ENCODE measurements at regions not wholly inside any gene's neighbourhood (a gene's known extent, or its start where the extent isn't known, plus 50 kb on each side); places are given as distances from the start of the nearest gene placed in this dataset.

GRCh38 chr2:195124391-195125079 is 532.5 kb upstream of the SLC39A10 start:
- TF ChIP-seq CEBPB (IDR thresholded peaks at IDR 0.05) (no peak), FOXM1 (IDR thresholded peaks at IDR 0.05; ENCODE audit: borderline replicate concordance, low read depth) (no peak), EGR1 (IDR thresholded peaks at IDR 0.05) (no peak), NFIC (IDR thresholded peaks at IDR 0.05) (no peak), EP300 (IDR thresholded peaks at IDR 0.05; ENCODE audit: borderline replicate concordance) (no peak)

GRCh38 chr2:195122653-195123052 is 534.4 kb upstream of the SLC39A10 start:
- TF ChIP-seq NFIC (IDR thresholded peaks at IDR 0.05) (no peak), EGR1 (IDR thresholded peaks at IDR 0.05) (no peak), RAD21 (IDR thresholded peaks at IDR 0.05; ENCODE audit: low read depth) (no peak), USF1 (IDR thresholded peaks at IDR 0.05) (no peak)

GRCh38 chr2:195121341-195121740 is 535.7 kb upstream of the SLC39A10 start:
- TF ChIP-seq YY1 (IDR thresholded peaks at IDR 0.05; ENCODE audit: low read depth), result no peak
- TF ChIP-seq, protein P1, sequence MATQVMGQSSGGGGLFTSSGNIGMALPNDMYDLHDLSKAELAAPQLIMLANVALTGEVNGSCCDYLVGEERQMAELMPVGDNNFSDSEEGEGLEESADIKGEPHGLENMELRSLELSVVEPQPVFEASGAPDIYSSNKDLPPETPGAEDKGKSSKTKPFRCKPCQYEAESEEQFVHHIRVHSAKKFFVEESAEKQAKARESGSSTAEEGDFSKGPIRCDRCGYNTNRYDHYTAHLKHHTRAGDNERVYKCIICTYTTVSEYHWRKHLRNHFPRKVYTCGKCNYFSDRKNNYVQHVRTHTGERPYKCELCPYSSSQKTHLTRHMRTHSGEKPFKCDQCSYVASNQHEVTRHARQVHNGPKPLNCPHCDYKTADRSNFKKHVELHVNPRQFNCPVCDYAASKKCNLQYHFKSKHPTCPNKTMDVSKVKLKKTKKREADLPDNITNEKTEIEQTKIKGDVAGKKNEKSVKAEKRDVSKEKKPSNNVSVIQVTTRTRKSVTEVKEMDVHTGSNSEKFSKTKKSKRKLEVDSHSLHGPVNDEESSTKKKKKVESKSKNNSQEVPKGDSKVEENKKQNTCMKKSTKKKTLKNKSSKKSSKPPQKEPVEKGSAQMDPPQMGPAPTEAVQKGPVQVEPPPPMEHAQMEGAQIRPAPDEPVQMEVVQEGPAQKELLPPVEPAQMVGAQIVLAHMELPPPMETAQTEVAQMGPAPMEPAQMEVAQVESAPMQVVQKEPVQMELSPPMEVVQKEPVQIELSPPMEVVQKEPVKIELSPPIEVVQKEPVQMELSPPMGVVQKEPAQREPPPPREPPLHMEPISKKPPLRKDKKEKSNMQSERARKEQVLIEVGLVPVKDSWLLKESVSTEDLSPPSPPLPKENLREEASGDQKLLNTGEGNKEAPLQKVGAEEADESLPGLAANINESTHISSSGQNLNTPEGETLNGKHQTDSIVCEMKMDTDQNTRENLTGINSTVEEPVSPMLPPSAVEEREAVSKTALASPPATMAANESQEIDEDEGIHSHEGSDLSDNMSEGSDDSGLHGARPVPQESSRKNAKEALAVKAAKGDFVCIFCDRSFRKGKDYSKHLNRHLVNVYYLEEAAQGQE (IDR thresholded peaks at IDR 0.05; ENCODE audit: low read depth), result no peak
- no peak for TF ChIP-seq TAF1 (IDR thresholded peaks at IDR 0.05; ENCODE audit: low read depth)
- no peak for TF ChIP-seq EP300 (IDR thresholded peaks at IDR 0.05; ENCODE audit: borderline replicate concordance)
- no peak for TF ChIP-seq NFIC (IDR thresholded peaks at IDR 0.05)
- TF ChIP-seq TCF12 (IDR thresholded peaks at IDR 0.05; ENCODE audit: low read depth), result no peak
- TF ChIP-seq, protein P2, sequence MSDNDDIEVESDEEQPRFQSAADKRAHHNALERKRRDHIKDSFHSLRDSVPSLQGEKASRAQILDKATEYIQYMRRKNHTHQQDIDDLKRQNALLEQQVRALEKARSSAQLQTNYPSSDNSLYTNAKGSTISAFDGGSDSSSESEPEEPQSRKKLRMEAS (IDR thresholded peaks at IDR 0.05), result no peak
- TF ChIP-seq RAD21 (IDR thresholded peaks at IDR 0.05; ENCODE audit: low read depth), result no peak
- TF ChIP-seq ZBTB7A (IDR thresholded peaks at IDR 0.05; ENCODE audit: low read depth), result no peak
- TF ChIP-seq CEBPB (IDR thresholded peaks at IDR 0.05), result no peak
- TF ChIP-seq USF1 (IDR thresholded peaks at IDR 0.05), result no peak
- no peak for TF ChIP-seq CREB1 (IDR thresholded peaks at IDR 0.05; ENCODE audit: low read depth)
- no peak for TF ChIP-seq TEAD4 (IDR thresholded peaks at IDR 0.05)
- TF ChIP-seq EGR1 (IDR thresholded peaks at IDR 0.05), result no peak
- no peak for TF ChIP-seq FOXM1 (IDR thresholded peaks at IDR 0.05; ENCODE audit: borderline replicate concordance, low read depth)

DNA sequence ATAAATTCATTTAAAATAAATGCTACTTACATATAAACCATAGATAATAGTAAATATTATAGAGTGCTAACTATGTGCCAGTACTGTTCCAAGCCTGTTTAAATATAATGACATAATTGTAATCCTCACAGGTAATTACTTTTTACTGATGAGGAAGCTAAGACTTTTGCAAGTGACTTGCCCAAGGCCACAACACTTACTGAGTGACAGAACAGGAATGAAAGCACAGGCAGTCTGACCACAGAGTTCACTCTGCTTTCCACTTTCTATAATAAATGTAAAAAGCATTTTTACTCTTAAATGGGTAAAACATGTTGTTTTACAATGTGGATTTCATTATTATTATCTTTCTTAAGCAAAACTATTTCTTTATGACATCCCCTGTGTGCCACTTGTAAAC is 537.8 kb upstream of the SLC39A10 start:
- no peak for TF ChIP-seq ZBTB7A (IDR thresholded peaks at IDR 0.05; ENCODE audit: low read depth)
- no peak for TF ChIP-seq NFIC (IDR thresholded peaks at IDR 0.05)
- no peak for TF ChIP-seq TCF12 (IDR thresholded peaks at IDR 0.05; ENCODE audit: low read depth)
- no peak for TF ChIP-seq USF1 (IDR thresholded peaks at IDR 0.05)
- TF ChIP-seq TEAD4 (IDR thresholded peaks at IDR 0.05), result no peak
- no peak for TF ChIP-seq RAD21 (IDR thresholded peaks at IDR 0.05; ENCODE audit: low read depth)
- TF ChIP-seq, protein P1 (IDR thresholded peaks at IDR 0.05; ENCODE audit: low read depth), result no peak
- no peak for TF ChIP-seq TAF1 (IDR thresholded peaks at IDR 0.05; ENCODE audit: low read depth)
- no peak for TF ChIP-seq CEBPB (IDR thresholded peaks at IDR 0.05)
- no peak for TF ChIP-seq CREB1 (IDR thresholded peaks at IDR 0.05; ENCODE audit: low read depth)
- no peak for TF ChIP-seq EGR1 (IDR thresholded peaks at IDR 0.05)
- no peak for TF ChIP-seq EP300 (IDR thresholded peaks at IDR 0.05; ENCODE audit: borderline replicate concordance)
- TF ChIP-seq YY1 (IDR thresholded peaks at IDR 0.05; ENCODE audit: low read depth), result no peak
- TF ChIP-seq FOXM1 (IDR thresholded peaks at IDR 0.05; ENCODE audit: borderline replicate concordance, low read depth), result no peak
- TF ChIP-seq, protein P2 (IDR thresholded peaks at IDR 0.05), result no peak

DNA sequence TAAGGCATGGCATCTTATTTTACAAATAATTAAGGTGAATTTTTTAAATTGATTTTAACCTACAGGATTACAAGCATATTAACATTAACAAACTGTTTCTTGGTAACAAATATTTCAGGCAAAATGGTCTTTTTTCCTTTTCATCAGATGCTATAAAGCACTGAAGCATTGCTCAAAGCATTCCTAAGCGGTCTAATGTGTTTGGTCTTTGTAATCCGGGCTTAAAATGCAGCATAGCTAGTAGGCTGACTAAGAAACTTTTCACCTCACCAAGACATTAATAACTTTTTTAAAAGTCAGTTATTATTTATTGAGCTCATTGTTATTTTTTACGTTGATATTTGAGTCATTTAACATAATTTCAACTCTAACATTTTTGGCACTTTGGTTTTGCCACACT is 538.8 kb upstream of the SLC39A10 start:
- TF ChIP-seq TEAD4 (IDR thresholded peaks at IDR 0.05) (no peak), FOXM1 (IDR thresholded peaks at IDR 0.05; ENCODE audit: borderline replicate concordance, low read depth) (no peak), CEBPB (IDR thresholded peaks at IDR 0.05) (no peak), USF1 (IDR thresholded peaks at IDR 0.05) (no peak), CREB1 (IDR thresholded peaks at IDR 0.05; ENCODE audit: low read depth) (no peak), EP300 (IDR thresholded peaks at IDR 0.05; ENCODE audit: borderline replicate concordance) (no peak), ZBTB7A (IDR thresholded peaks at IDR 0.05; ENCODE audit: low read depth) (no peak), RAD21 (IDR thresholded peaks at IDR 0.05; ENCODE audit: low read depth) (no peak), YY1 (IDR thresholded peaks at IDR 0.05; ENCODE audit: low read depth) (no peak), EGR1 (IDR thresholded peaks at IDR 0.05) (no peak), TCF12 (IDR thresholded peaks at IDR 0.05; ENCODE audit: low read depth) (no peak), NFIC (IDR thresholded peaks at IDR 0.05) (no peak)
- TF ChIP-seq, protein P2 (IDR thresholded peaks at IDR 0.05), result no peak
- TF ChIP-seq, protein P1 (IDR thresholded peaks at IDR 0.05; ENCODE audit: low read depth), result no peak
